HFFc6 (cell line): ENCODE measurements at regions not wholly inside any gene's neighbourhood (a gene's known extent, or its start where the extent isn't known, plus 50 kb on each side); places are given as distances from the start of the nearest gene placed in this dataset.

Source experiments
- DNase-seq: peaks from one replicate; pipeline ENCODE4 v3.0.0-alpha.2; 2018
- H3K27ac Mint-ChIP-seq: 2 replicates; pipeline ENCODE4 v1.8.0; 2020; ENCODE audit warnings: mild to moderate bottlenecking, mixed read lengths
- H3K27me3 Mint-ChIP-seq: 2 replicates; pipeline ENCODE4 v1.8.0; 2021; ENCODE audit warnings: mild to moderate bottlenecking, moderate library complexity, mixed read lengths; ENCODE audit not compliant: insufficient read depth
- H3K36me3 Mint-ChIP-seq: 2 replicates; pipeline ENCODE4 v1.8.0; 2021; ENCODE audit warnings: low read depth, mixed read lengths
- H3K4me1 Mint-ChIP-seq: 2 replicates; pipeline ENCODE4 v1.8.0; 2020; ENCODE audit warnings: low read depth, mixed read lengths
- H3K4me3 Mint-ChIP-seq: 2 replicates; pipeline ENCODE4 v1.8.0; 2020; ENCODE audit warnings: mild to moderate bottlenecking, moderate library complexity, mixed read lengths
- H3K9me3 Mint-ChIP-seq: 2 replicates; pipeline ENCODE4 v1.8.0; 2020; ENCODE audit warnings: mild to moderate bottlenecking, mixed read lengths
- TF ChIP-seq, protein P1 (sequence below): fragments of 200-600 bp; sonication (generic); IDR thresholded peaks from 2 replicates; pipeline ENCODE4 v1.5.0; 2021; ENCODE audit warnings: antibody characterized with exemption, mild to moderate bottlenecking

- TF ChIP-seq, protein P1, sequence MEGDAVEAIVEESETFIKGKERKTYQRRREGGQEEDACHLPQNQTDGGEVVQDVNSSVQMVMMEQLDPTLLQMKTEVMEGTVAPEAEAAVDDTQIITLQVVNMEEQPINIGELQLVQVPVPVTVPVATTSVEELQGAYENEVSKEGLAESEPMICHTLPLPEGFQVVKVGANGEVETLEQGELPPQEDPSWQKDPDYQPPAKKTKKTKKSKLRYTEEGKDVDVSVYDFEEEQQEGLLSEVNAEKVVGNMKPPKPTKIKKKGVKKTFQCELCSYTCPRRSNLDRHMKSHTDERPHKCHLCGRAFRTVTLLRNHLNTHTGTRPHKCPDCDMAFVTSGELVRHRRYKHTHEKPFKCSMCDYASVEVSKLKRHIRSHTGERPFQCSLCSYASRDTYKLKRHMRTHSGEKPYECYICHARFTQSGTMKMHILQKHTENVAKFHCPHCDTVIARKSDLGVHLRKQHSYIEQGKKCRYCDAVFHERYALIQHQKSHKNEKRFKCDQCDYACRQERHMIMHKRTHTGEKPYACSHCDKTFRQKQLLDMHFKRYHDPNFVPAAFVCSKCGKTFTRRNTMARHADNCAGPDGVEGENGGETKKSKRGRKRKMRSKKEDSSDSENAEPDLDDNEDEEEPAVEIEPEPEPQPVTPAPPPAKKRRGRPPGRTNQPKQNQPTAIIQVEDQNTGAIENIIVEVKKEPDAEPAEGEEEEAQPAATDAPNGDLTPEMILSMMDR: no peak
- Mint-ChIP-seq H3K27ac (no peak overlapping the region), H3K4me1 (no peaks in the 10 kb centered on the region), H3K9me3 (peaks cover 14% of the 10 kb centered on the region), H3K36me3 (no peaks in the 10 kb centered on the region), H3K27me3 (no peaks in the 10 kb centered on the region; the same call in 1 of the 2 replicates), H3K4me3 (no peak overlapping the region)
- no peak for DNase-seq
Observed at GRCh38 chr6:95693108-95693507, 115.8 kb downstream of the MANEA start.

GRCh38 chr6:95698271-95698670 lies 120.9 kb downstream of the MANEA start:
- peaks cover 26% of the 10 kb centered on the region for H3K9me3 Mint-ChIP-seq
- no peaks in the 10 kb centered on the region for H3K4me1 Mint-ChIP-seq
- TF ChIP-seq, protein P1: no peak
- H3K4me3 Mint-ChIP-seq: no peak overlapping the region
- no peaks in the 10 kb centered on the region for H3K36me3 Mint-ChIP-seq
- DNase-seq: no peak
- H3K27me3 Mint-ChIP-seq: no peaks in the 10 kb centered on the region; the same call in 1 of the 2 replicates
- no peak overlapping the region for H3K27ac Mint-ChIP-seq

- no peak overlapping the region for H3K4me3 Mint-ChIP-seq
- TF ChIP-seq, protein P1: no peak
- no peaks in the 10 kb centered on the region for H3K27me3 Mint-ChIP-seq
- H3K27ac Mint-ChIP-seq: no peak overlapping the region
- peaks cover 35% of the 10 kb centered on the region for H3K9me3 Mint-ChIP-seq
- no peaks in the 10 kb centered on the region for H3K4me1 Mint-ChIP-seq
- DNase-seq: no peak
- no peaks in the 10 kb centered on the region for H3K36me3 Mint-ChIP-seq
Observed at GRCh38 chr6:95723638-95724037, 146.3 kb downstream of the MANEA start.

- Mint-ChIP-seq H3K36me3 (no peaks in the 10 kb centered on the region), H3K9me3 (peaks cover 28% of the 10 kb centered on the region), H3K4me3 (no peak overlapping the region), H3K27ac (no peak overlapping the region), H3K27me3 (no peaks in the 10 kb centered on the region), H3K4me1 (no peaks in the 10 kb centered on the region)
- DNase-seq: no peak
- TF ChIP-seq, protein P1: no peak
Observed at GRCh38 chr6:95725344-95725743, 148.0 kb downstream of the MANEA start.

DNA sequence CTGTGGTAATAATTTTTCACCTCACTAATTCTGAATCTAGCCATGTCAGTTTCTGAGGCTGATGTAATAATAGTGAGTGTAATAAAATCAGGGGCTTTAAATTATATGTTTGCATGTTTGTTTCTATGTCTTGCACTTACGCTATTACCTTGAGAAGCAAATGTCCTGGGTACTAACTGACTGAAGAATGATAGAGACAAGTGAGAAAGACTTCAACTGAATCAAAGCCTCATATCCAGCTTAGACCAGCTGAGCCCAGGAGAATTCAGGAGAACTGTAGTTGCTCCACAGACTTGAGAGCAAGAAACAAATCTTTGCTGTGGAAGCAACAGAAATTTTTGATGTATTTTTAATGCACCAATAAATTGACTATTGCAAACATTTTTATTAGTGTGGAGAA lies 162.8 kb downstream of the MANEA start:
- H3K27me3 Mint-ChIP-seq: no peaks in the 10 kb centered on the region; the same call in 1 of the 2 replicates
- H3K4me1 Mint-ChIP-seq: no peaks in the 10 kb centered on the region
- H3K9me3 Mint-ChIP-seq: peaks cover 19% of the 10 kb centered on the region; the same call in 1 of the 2 replicates
- no peak overlapping the region for H3K27ac Mint-ChIP-seq
- no peak for DNase-seq
- TF ChIP-seq, protein P1: no peak
- H3K36me3 Mint-ChIP-seq: no peaks in the 10 kb centered on the region
- no peak overlapping the region for H3K4me3 Mint-ChIP-seq

GRCh38 chr6:95741045-95741444 lies 163.7 kb downstream of the MANEA start:
- H3K9me3 Mint-ChIP-seq: peaks cover 18% of the 10 kb centered on the region
- H3K36me3 Mint-ChIP-seq: no peaks in the 10 kb centered on the region
- DNase-seq: no peak
- no peak overlapping the region for H3K4me3 Mint-ChIP-seq
- no peaks in the 10 kb centered on the region for H3K4me1 Mint-ChIP-seq
- no peak overlapping the region for H3K27ac Mint-ChIP-seq
- no peaks in the 10 kb centered on the region; the same call in 1 of the 2 replicates for H3K27me3 Mint-ChIP-seq
- TF ChIP-seq, protein P1: no peak
